K562 (cell line): ENCODE measurements at regions not wholly inside any gene's neighbourhood (a gene's known extent, or its start where the extent isn't known, plus 50 kb on each side); places are given as distances from the start of the nearest gene placed in this dataset.

Experiments used
- BHLHE40 ChIP-seq: IDR thresholded peaks from 2 replicates; pipeline ENCODE4 v1.6.1; 2011; ENCODE audit warnings: low read length, improper control_type of control experiment
- MAFG ChIP-seq: fragments of 450-650 bp; conservative IDR thresholded peaks from 2 replicates; pipeline ENCODE4 v1.6.1; 2016; ENCODE audit warnings: missing genetic modification characterization, missing compliant biosample characterization
- RCOR1 ChIP-seq, 2 experiments: IDR thresholded peaks; 2 replicates each; pipeline ENCODE4 v1.6.1; 2012; ENCODE audit warnings: low read depth in 2 of 2, low read length in 2 of 2, borderline replicate concordance in 1 of 2, improper control_type of control experiment in 1 of 2
- STAG1 ChIP-seq: sonication (generic); formaldehyde crosslinking; IDR thresholded peaks from 2 replicates; pipeline ENCODE4 v1.5.0; 2020; ENCODE audit warnings: missing genetic modification reagents, borderline replicate concordance
- TF ChIP-seq, protein P1 (sequence below): IDR thresholded peaks from 2 replicates; pipeline ENCODE4 v1.6.1; 2011; ENCODE audit warnings: borderline replicate concordance, low read depth, mild to moderate bottlenecking, moderate library complexity, low read length; ENCODE audit not compliant: insufficient read depth, poor library complexity, severe bottlenecking
- TF ChIP-seq, protein P2 (sequence below): fragments of 250-450 bp; sonication (Bioruptor Pico); IDR thresholded peaks from 2 replicates; pipeline ENCODE4 v1.4.0; 2020; ENCODE audit warnings: mild to moderate bottlenecking, moderate library complexity, borderline replicate concordance
- TF ChIP-seq, protein P3 (sequence below), 3 experiments: IDR thresholded peaks in 2 of 3; conservative IDR thresholded peaks in 1 of 3; 2 replicates each; pipeline ENCODE4 v1.5.1; 2011 to 2012; ENCODE audit warnings: low read length in 3 of 3, mild to moderate bottlenecking in 3 of 3, control low read depth in 2 of 3, improper control_type of control experiment in 1 of 3, inconsistent platforms in 1 of 3, low read depth in 1 of 3, mixed read lengths in 1 of 3, moderate library complexity in 1 of 3; ENCODE audit not compliant: insufficient read depth in 2 of 3
- TF ChIP-seq, protein P4 (sequence below), 2 experiments: fragments of 450-650 bp; formaldehyde crosslinking in 1 of 2; IDR thresholded peaks; 2 replicates each; pipeline versions ENCODE4 v1.4.0 to v1.6.1; 2014 to 2020; ENCODE audit warnings: mild to moderate bottlenecking in 2 of 2, borderline replicate concordance in 1 of 2, low read depth in 1 of 2
- TF ChIP-seq, protein P5 (sequence below): fragments of 450-650 bp; formaldehyde crosslinking; IDR thresholded peaks from 2 replicates; pipeline ENCODE4 v1.4.0; 2022; ENCODE audit warnings: mild to moderate bottlenecking, moderate library complexity

DNA sequence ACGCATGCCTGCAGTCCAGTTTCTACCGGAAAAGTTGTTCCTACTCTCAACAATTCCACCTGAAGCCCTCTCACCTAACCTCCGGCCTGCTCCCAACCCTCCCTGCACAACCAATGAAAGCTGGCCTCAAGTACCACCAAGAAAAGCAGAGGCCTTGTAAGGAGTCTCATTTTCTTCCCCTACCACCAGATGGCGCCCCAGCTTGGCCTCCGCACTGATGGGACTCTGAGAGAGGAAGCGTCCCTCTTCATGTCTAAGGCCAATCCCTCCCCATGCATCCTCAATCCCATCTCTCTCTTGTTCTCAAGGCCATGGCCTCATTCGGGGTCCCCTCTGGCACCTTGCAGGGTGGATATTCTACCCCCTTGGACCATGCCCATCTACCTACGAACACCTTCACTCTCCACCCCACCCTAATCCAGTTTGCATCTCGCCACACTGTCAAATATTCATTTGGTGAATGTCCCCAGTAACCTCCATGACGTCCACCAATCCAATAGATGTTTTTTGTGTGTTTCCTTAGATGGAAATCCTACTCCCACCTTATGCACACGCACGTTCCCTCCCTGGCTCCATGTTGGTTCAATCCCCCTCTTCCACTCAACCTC is 412.8 kb downstream of the ZNF536 start (continued):
- TF ChIP-seq, protein P1, sequence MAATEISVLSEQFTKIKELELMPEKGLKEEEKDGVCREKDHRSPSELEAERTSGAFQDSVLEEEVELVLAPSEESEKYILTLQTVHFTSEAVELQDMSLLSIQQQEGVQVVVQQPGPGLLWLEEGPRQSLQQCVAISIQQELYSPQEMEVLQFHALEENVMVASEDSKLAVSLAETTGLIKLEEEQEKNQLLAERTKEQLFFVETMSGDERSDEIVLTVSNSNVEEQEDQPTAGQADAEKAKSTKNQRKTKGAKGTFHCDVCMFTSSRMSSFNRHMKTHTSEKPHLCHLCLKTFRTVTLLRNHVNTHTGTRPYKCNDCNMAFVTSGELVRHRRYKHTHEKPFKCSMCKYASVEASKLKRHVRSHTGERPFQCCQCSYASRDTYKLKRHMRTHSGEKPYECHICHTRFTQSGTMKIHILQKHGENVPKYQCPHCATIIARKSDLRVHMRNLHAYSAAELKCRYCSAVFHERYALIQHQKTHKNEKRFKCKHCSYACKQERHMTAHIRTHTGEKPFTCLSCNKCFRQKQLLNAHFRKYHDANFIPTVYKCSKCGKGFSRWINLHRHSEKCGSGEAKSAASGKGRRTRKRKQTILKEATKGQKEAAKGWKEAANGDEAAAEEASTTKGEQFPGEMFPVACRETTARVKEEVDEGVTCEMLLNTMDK = peak; percentile 2
- TF ChIP-seq, protein P2, sequence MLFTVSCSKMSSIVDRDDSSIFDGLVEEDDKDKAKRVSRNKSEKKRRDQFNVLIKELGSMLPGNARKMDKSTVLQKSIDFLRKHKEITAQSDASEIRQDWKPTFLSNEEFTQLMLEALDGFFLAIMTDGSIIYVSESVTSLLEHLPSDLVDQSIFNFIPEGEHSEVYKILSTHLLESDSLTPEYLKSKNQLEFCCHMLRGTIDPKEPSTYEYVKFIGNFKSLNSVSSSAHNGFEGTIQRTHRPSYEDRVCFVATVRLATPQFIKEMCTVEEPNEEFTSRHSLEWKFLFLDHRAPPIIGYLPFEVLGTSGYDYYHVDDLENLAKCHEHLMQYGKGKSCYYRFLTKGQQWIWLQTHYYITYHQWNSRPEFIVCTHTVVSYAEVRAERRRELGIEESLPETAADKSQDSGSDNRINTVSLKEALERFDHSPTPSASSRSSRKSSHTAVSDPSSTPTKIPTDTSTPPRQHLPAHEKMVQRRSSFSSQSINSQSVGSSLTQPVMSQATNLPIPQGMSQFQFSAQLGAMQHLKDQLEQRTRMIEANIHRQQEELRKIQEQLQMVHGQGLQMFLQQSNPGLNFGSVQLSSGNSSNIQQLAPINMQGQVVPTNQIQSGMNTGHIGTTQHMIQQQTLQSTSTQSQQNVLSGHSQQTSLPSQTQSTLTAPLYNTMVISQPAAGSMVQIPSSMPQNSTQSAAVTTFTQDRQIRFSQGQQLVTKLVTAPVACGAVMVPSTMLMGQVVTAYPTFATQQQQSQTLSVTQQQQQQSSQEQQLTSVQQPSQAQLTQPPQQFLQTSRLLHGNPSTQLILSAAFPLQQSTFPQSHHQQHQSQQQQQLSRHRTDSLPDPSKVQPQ (CRISPR knock-in tag) = no peak
- TF ChIP-seq, protein P3, sequence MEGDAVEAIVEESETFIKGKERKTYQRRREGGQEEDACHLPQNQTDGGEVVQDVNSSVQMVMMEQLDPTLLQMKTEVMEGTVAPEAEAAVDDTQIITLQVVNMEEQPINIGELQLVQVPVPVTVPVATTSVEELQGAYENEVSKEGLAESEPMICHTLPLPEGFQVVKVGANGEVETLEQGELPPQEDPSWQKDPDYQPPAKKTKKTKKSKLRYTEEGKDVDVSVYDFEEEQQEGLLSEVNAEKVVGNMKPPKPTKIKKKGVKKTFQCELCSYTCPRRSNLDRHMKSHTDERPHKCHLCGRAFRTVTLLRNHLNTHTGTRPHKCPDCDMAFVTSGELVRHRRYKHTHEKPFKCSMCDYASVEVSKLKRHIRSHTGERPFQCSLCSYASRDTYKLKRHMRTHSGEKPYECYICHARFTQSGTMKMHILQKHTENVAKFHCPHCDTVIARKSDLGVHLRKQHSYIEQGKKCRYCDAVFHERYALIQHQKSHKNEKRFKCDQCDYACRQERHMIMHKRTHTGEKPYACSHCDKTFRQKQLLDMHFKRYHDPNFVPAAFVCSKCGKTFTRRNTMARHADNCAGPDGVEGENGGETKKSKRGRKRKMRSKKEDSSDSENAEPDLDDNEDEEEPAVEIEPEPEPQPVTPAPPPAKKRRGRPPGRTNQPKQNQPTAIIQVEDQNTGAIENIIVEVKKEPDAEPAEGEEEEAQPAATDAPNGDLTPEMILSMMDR (IDR thresholded peaks at IDR 0.05 in 2 of 3, conservative IDR thresholded peaks at IDR 0.05 in 1 of 3; ENCODE audit: insufficient read depth in 2 of 3, low read depth in 1 of 3, low read length in 3 of 3) = peak; percentile 68 to 81 (median 77)
- TF ChIP-seq RCOR1 (IDR thresholded peaks at IDR 0.05; ENCODE audit: borderline replicate concordance in 1 of 2, low read depth in 2 of 2, low read length in 2 of 2) (0 out of 4 replicates have a peak, but pooled peaks of 1 of the 2 experiments have one; percentile 16), BHLHE40 (no peak), STAG1 (peak; percentile 31; the same call in 1 of the 2 replicates), MAFG (tag) (no peak)
- TF ChIP-seq, protein P4, sequence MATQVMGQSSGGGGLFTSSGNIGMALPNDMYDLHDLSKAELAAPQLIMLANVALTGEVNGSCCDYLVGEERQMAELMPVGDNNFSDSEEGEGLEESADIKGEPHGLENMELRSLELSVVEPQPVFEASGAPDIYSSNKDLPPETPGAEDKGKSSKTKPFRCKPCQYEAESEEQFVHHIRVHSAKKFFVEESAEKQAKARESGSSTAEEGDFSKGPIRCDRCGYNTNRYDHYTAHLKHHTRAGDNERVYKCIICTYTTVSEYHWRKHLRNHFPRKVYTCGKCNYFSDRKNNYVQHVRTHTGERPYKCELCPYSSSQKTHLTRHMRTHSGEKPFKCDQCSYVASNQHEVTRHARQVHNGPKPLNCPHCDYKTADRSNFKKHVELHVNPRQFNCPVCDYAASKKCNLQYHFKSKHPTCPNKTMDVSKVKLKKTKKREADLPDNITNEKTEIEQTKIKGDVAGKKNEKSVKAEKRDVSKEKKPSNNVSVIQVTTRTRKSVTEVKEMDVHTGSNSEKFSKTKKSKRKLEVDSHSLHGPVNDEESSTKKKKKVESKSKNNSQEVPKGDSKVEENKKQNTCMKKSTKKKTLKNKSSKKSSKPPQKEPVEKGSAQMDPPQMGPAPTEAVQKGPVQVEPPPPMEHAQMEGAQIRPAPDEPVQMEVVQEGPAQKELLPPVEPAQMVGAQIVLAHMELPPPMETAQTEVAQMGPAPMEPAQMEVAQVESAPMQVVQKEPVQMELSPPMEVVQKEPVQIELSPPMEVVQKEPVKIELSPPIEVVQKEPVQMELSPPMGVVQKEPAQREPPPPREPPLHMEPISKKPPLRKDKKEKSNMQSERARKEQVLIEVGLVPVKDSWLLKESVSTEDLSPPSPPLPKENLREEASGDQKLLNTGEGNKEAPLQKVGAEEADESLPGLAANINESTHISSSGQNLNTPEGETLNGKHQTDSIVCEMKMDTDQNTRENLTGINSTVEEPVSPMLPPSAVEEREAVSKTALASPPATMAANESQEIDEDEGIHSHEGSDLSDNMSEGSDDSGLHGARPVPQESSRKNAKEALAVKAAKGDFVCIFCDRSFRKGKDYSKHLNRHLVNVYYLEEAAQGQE (IDR thresholded peaks at IDR 0.05; ENCODE audit: borderline replicate concordance) = peak; percentile 61; the same call in 1 of the 2 replicates
- TF ChIP-seq, protein P4 (CRISPR knock-in tag; IDR thresholded peaks at IDR 0.05; ENCODE audit: low read depth) = no peak
- TF ChIP-seq, protein P5, sequence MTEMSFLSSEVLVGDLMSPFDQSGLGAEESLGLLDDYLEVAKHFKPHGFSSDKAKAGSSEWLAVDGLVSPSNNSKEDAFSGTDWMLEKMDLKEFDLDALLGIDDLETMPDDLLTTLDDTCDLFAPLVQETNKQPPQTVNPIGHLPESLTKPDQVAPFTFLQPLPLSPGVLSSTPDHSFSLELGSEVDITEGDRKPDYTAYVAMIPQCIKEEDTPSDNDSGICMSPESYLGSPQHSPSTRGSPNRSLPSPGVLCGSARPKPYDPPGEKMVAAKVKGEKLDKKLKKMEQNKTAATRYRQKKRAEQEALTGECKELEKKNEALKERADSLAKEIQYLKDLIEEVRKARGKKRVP (CRISPR knock-in tag) = no peak
